Head of caudate nucleus (tissue), 42 donors: ENCODE measurements at regions not wholly inside any gene's neighbourhood (a gene's known extent, or its start where the extent isn't known, plus 50 kb on each side); places are given as distances from the start of the nearest gene placed in this dataset.
A peak's percentile ranks its signal among the peaks of the same experiment; 100 is the strongest.

Source experiments
- DNase-seq, 42 donors: peaks; one replicate each; pipeline versions ENCODE4 v3.0.0 to v3.0.0-alpha.2; 2020 to 2021; ENCODE audit warnings: mixed read lengths in 7 of 42
- intact Hi-C: fragments of 100-400 bp; cut with DNase I; formaldehyde crosslinking; loops from one replicate; pipeline ENCODE4 v1.15.0; 2022

DNA sequence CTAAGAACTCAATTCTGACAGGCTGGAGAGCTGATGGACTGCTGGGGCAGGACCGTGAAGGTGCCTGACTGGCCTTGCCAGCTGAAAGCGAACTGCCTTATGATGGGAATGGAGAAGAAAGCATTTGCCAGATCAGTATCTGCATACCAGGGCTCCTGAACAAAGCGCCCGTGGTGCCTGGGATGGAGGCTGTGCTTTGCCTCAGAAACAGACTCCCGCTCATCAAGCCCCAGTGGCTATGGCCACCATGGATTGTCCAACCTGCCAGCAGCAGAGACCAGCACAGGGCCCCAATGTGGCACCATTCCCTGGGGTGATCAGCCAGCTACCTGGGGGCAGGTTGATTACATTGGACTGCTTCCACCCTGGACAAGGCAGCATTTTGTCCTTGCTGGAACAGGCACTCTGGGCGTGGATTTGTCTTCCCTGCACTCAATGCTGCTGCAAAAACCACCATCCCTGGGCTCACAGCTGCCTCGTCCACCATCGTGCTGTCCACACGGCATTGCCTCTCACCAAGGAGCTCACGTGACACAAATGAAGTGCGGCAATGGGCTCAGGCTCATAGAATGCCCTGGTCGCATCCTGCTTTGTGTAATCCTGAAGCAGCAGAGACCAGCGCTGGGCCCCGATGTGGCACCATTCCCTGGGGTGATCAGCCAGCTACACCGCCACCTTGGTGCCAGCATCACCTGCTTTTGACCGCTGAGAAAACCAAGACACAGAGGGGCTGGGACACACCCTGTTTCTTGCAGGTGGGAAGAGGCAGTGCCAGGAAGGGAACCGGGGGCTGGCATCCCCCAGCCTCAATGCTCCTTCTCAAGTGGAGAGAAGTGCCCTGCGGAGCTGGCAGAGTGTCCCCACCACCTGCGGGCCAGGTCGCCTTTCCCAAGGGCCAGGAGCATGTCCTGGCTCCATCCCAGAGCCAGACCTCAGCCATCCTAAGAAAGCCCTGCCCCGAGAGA, 1367.5 kb downstream of the BRD1 start:
- DNase-seq, result peak in 2 of 42 donors; percentile 4
- intact Hi-C loops, result no loop called here

DNA sequence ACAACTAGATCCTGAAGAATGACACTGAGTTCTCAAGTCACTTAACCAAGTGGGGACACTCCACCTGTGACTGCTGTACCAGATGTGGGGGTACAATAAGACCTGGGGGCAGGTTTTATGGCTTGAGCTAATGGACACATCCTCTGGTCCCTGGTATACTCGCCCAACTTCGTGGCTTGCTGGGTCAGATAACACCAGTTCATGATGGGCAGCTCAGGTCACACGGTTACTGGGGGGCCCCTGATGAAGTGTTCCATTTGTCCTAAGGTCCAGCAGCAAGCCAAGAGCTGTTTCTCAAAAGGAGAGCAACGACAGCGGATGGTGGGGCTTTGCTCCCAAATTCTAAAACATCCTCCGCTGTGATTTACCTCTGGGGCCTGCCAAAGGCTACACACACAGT, 1368.4 kb downstream of the BRD1 start:
- intact Hi-C loops, result no loop called here
- DNase-seq, result peak in 2 of 42 donors; percentile 2 to 25

DNA sequence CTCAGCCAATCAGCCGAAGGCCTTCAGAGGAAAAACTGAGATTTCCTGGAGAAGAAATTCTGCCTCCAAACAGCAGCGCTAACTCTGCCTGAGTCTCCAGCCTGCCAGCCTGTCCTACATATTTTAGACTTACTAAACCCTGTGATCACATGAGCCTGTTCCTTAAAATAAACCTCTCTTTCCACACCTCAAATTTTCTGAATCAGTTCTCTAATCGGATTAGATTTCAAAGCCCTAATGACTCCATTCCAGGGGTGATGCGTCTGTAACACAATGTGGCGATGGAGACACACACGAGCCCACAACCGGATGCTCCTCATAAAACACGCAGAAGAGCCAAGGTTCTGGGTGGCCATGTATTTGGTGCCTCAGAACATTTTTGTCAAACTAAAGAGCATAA, 1371.2 kb downstream of the BRD1 start:
- peak in 7 of 42 donors; percentile 11 to 52 (median 28) for DNase-seq
- intact Hi-C loops, result no loop called here

DNA sequence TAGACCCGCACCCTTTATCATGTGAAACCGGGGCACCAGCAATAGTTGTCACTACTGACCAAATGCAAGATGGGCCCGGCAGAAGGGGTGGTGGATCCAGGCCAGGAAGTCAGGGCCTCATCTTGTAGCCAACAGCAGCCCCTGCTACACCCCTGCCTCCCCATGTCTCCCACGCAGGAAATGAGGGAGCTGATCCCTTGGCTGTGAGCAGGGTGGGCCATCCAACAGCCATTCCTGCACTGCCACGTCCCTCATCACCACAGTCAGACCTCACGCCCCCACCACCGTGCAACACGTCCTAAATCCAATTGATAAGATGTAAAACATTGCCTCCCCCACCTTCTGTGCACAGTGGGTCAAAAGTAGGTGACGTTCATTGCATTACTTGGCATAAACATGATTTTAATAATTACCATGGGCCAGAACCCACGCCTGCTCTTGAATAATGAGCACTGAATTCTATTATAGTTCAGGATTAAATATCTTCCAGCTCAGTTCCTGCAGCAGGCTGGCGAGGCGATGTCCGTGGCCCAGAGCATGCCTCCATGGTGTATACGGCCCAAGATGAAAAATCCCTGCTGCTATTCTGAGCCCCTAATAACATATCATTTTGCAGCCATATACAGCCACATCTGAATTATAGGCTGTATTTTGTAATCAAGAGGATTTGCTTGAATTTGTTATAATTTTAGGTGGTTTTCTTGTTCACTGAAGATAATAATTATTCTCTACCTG, 1373.8 kb downstream of the BRD1 start:
- intact Hi-C loops, result no loop called here
- no peak for DNase-seq

DNA sequence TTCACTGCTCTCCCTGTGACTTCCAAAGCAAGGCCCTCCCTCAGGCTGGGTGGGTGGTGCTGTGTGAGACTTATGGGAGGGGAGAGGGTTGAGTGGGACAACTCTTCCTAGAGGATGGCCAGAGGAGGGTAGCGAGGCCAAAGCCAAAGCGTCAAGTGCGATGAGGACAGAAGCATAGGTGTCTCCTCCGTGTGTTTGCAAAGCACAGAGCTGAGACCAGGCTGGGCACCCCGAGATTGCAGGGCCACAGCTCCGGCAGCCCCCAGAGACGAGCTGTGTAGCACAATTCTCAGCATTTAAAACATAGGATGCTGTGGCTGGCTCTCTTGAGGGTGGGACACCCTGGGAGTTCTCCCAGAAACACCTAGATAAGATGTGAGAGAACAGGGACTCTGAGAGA, 1374.5 kb downstream of the BRD1 start:
- intact Hi-C loops, result no loop called here

DNA sequence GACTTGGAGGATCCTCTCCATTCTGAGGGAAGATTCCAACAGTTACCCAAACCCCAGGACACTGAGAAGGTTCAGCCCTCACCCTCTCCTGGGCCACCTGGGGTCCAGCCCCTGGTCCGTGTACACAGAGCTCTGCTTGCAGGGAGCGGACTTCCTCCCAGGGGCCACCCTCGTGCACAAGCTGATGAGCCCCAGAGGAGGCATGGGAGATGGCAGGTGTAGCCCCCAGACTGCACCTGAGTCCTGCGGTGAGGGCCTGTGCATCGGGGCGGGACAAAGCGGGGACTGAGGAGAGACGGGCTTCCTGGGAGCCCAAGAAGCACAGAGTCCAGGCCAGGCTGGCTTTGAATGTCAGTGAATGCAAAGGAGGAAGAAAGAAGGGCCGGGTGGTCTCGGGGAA, 1374.9 kb downstream of the BRD1 start:
- DNase-seq, result no peak
- intact Hi-C loops, result no loop called here

More for the DNA sequence above, 1374.5 kb downstream of the BRD1 start:
- DNase-seq, result no peak

DNA sequence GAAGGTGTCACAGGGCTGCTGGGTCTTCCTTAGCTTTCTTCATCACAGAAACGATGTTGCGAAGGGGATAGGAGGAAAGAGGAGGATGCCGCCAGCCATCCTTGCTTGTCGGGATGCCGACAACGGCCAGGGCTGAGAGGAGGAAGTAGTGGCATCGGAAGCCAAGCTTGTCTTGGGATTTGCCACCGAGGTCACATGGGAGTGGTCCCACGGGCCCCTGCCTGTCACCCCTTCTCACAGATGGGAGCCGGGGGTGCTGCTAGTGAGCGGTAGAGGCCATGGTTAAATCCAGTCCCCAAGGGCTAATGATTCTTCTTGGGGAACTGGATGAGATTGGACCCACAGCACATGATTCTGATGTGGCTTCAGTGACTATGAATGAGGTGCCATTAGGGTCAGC, 1375.8 kb downstream of the BRD1 start:
- intact Hi-C loops, result no loop called here
- DNase-seq, result no peak

DNA sequence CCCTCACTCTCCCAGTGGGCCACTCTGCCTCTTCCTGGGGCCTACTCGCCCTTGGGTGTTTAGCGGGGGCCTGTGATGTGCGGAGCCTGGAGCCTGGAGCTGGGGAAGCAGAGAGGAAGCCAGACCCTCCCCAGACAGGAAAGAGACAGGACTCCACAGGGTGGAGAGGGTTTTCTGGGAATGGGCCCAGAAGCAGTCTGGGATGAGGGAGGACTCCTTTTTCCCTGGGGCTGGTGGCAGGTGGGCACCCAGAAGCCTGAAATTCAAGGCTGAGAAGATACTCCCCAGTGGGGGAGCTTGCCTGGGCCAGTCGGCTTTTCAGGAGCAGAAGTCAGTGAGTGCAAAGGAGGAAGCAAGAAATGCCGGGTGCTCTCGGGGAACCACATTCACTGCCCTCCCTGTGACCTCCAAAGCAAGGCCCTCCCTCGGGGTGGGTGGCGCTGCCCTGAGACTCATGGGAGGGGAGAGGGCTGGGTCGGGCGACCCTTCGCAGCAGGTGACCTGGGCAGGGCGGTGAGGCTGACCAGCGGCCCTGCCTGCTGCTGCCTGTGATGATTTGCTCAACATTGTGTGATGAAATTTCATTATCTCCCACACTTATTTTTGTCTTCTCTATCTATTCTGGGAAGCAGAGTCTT, 1377.4 kb downstream of the BRD1 start:
- intact Hi-C loops, result no loop called here
- no peak for DNase-seq

DNA sequence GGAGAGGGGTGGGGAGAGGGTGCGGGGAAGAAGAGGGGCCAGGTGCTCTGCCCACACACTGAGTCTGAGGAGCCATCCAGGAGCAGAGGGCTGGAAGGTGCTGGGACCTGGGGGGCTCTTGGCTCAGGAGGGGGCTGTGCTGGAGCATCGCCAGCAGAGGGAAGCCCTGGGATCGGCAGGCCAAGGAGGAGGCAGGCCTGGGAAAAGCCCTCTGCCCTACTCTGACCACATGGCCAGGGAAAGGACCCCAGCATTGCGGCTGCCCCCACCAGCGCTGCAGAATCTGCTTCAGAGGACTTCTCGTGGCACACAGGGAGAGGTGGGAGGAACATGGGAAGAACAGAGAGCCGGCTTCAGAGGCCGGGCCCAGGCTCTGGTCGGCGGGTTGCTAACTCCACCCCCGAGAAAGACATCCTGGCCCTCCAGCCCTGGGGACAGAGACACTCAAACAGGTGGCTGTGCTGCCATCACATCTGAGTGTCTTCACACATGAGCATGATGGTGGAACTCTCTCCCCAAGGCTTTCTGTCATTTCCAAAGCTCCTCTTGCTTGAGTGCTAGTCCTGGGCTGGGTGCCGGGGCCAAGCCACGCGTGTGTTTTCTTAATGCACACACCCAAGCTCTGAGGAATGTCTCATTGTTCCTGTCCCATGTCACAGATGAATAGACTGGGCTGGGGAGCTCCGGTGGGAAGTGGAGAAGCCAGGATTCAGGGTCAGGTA, 1378.0 kb downstream of the BRD1 start:
- DNase-seq, result no peak
- intact Hi-C loops, result no loop called here

DNA sequence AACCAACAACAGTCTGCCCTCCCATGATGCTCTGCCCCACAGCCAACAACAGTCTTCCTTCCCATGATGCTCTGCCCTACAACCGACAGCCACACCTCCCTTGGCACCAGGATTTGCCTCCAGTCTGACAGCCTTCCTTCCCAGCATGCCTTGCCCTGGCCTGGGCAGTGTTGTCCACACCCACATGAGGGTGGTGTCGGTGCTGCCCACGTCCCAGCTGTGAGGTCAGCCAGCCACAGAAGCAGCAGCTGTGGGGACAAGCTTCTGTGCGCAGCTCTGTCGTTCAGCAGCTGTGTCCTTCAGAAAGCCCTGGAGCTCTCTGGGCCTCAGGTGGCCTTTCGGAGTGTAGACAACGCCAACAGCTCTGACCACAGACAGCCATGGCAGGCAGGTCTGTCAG, 1378.9 kb downstream of the BRD1 start:
- no peak for DNase-seq
- intact Hi-C loops, result no loop called here

DNA sequence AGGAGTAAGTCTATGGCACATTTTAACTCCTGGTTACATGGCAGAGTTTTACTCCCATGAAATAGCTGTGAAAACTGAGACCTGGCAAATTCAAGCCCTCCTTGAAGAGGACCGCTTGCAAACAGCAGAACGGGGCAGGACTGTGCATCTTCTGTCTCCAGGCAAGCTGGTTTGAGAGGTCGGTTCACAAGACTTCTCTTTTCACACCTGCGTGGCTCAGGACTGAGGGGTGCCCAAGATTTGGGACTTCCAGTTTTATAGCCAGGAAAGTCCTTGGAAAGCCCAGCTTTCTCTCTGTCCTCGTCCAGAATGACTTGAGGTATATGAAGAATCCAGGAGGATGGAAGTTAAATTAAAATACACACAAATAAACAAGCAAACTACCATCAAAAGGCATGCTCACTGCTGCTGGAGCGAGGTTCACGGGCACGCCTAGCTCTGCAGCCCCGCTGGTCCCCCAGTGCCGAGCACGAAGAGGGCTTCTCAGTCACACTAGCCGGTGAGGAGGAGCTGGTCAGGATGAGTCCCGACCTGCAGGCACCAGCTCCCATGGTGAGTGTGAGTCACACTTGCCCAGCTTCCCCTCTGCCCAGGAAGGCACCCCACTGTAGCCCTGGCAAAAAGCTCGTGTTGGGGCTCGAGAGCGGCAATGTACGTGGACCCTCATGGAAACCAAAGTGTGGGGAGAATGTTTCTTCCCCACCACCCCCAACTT, 1382.4 kb downstream of the BRD1 start:
- intact Hi-C loops, result no loop called here
- DNase-seq, result no peak

DNA sequence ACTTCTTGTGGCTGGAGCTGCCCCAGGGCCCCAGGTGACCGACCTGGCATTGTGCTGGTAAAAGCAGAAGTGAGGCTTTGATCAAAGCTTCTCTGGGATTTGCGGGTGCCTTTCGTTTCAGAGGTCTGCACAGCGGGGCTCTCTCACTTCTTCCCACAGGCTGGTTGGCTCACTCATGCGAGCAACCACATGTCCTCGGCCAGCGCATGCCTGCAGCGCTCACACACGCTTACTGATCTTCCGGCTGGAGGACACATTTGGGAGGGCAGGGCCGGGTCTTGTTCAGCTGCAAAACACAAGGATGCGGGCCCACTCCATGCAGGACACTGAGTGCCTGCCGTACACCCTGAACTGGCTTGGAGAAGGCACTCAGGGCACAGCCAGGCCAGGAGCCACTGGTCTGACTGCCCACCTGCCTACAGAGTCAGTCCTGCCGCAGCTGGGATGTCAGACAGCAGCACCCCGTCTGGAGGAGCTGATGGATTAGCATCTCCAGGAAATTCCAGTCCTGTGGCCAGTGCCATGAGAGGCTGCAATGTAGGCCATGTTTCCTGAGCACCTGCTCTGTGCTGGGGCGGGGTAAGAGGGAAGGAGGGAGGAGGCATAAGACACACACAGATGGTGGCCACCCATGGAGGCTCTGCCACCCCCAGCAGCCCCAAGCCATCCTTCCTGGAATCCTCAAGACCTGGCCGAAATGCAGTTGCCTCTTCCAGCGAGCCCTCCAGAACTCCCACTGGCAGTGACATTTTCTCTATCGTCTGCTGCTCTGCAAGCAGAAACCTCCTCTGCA, 1383.2 kb downstream of the BRD1 start:
- no peak for DNase-seq
- intact Hi-C loops, result no loop called here

DNA sequence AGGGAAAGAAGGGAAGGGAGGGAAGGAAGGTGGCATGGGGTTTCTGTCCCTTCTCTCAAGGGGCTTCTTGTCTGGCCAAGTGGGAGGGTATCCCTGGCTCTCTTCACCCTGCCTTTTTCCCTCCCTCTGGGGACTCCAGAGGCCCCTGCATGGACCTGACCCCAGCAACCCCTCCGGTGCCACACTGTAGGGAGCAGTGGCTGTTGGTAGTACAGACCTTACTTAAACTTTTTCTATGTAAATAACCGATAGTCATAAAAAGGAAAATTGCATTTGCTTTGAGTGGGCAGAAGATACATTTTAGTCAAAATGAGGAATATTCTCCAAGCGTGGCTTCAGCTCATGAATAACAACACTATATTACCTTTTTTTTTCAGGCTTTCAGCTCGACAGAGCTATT, 1384.0 kb downstream of the BRD1 start:
- intact Hi-C loops, result no loop called here
- no peak for DNase-seq

DNA sequence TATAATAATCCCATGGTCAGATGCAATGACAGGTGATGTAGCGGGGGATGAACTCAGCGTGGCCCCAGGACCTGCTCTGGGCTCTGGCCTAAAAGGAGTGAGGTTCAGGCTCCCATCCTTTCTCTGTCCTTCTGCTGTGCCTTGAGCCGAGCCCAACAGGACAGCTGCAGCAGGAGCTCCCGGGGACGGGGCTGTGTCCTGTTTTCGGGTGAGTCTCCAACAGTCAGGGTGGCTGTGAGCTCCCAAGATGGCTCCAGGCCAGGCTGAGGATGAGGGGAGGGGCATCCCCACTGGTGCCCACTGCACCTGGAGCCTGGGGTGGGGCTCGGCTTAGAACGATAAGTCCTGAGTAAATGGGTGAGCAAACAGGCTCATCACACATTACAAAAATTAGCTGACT, 1385.0 kb downstream of the BRD1 start:
- intact Hi-C loops, result no loop called here
- DNase-seq, result no peak

DNA sequence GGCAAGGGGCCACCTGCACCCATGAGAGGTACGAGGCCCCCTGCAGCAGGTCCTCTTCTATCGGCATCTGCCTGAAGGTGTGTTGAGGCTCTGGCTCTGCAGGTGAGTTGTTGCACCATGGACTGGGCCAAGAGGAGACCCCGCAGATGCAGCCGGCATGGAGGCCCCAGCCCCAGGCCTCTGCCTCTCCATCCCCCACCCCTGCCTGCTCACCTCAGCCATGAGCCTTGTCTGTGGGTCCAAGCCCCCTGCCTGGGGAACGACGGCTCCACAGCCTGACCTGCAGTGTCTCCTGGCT, 1386.2 kb downstream of the BRD1 start:
- intact Hi-C loops, result no loop called here
- no peak for DNase-seq

DNA sequence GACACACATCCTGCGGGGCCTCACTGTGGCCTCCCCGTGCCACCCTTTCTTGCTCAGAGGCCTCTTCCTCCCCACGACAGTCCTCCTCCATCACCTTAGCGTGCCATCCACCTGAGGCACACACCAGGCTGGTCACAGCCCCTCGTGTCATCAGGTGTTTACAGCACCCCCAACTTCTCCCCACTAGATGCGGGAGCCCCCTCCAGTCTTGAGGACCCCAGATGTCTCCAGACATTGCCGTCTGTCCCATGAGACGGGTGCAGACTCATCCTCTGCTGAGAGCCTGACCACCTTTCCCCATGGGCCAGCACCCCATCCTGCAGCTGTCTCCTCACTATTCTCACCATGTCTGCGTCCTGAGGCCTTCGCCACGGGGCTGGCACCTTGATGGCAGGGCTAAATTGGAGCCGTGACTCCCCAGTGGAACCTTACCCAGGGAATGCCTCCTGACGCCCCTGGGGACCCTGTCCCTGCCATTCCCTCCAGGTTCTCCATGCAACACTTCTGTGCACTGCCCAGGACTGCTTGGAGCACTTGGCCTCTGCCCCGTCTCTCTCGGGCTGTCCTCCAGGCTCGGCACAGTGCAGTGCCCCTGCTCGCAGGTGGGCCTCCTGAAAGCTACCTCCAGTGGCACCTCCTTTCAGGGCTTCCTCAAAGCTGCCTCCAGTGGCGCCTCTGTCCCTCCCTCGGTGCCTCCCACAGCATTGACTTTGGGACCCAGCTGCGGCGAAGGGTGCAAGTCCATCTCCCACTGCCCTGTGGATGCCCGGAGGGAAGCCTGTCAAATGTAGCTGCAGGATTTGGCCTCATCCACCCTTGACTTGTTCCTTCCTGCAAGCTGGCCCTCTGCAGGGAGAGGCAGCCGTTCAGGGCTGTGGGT, 1386.8 kb downstream of the BRD1 start:
- DNase-seq, result no peak
- intact Hi-C loops, result no loop called here

DNA sequence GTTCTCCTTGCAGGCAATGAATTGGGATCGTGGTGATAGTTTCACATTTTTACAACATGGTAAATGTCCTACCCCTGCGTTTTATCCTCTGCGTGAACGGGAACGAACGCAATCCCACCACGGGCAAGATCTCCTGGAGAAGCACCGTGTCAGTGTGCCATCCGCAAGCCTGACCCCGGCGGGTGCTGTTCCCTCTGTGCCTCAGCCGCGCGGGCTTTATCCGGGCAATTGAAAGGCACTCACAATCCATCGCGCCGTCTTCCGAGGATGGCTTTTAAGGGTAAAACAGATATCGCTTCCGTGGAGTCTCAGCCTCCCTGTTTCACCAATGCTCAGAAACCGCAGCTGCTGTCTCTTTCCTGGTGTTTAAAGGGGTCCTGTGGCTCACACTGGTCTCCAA, 1387.5 kb downstream of the BRD1 start:
- intact Hi-C loops, result no loop called here

More for the DNA sequence above, 1387.5 kb downstream of the BRD1 start:
- DNase-seq, result no peak
